Urothelium cell line (cell line): ENCODE measurements at regions not wholly inside any gene's neighbourhood (a gene's known extent, or its start where the extent isn't known, plus 50 kb on each side); places are given as distances from the start of the nearest gene placed in this dataset.
"Not testable (repeated sequence)": the region's sequence is repeated elsewhere in the genome, so short reads cannot be mapped to it uniquely, and the experiment has no call there.

Source experiments
- DNase-seq: peaks from one replicate; pipeline ENCODE4 v3.0.0; 2011; ENCODE audit warnings: low spot score, mixed read lengths
- FAIRE-seq: peaks from 2 replicates; lab custom pipeline; 2011; peaks lifted over from hg19 to GRCh38; lab: Jason Lieb, UNC

DNA sequence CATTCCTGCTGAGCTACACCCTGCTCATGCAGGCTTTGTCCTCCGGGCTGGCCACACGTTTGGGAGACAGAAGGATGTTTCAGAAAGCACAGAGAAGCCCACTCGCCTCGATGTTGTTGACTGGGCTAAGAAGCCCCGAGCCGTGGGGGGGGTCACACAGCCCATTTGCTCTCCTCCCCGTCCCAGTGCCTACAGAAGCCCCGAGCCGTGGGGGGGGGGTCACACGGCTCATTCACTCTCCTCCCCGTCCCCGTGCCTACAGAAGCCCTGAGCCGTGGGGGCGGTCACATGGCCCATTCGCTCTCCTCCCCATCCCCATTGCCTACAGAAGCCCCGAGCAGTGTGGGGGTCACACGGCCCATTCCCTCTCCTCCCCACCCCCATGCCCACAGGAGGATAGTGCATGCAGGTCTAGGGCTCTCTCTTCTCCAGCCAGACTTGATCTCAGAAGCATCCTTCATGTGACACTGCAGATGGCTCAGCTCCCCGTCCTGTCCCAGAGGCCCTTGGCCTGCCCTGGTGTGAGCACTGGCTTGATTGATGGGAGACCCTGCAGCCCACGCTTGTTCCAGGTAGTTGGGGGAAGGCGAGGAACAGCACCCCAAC lies 72.9 kb downstream of the NPIPB11 start:
- not testable (repeated sequence) for DNase-seq, FAIRE-seq

DNA sequence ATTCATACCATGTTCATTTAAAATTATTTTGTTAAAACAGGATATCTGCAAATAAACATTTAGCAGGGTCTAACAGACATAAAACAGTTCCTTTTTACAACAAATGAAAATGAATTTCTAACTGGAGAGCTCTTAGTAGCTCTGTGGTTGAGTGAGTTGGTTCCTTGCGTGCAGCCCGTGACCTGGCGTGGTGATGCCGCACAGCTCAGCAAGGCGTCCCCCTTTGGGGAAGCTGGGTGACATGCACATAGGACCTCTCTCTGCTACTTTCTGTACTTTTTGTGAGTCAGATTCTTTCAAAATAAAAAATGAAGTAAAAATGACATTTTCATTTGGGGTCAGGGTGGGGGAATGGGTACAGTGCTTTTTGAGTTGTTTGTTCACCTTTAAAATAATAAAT lies 75.9 kb downstream of the NPIPB11 start:
- FAIRE-seq, DNase-seq: not testable (repeated sequence)

DNA sequence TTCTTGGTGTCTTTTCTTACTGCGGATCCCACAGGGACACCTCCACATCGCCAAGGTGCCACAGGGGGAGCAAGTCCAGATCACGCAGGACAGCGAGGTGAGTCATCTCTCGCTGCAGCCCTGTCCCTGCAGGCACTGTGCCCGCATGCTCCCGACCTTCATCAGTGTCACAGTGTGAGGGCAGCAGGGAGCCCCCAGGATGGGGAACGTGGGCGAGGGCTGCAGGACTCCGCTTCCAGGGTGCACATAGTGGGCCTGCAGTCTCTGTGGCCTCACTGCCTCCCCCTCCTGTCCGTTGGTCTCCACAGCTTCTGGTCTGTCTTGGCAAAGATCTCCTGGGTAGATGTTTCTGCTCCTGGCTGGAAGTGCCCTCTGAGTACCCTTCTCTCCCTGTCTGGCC lies 78.0 kb downstream of the NPIPB11 start:
- not testable (repeated sequence) for FAIRE-seq, DNase-seq

DNA sequence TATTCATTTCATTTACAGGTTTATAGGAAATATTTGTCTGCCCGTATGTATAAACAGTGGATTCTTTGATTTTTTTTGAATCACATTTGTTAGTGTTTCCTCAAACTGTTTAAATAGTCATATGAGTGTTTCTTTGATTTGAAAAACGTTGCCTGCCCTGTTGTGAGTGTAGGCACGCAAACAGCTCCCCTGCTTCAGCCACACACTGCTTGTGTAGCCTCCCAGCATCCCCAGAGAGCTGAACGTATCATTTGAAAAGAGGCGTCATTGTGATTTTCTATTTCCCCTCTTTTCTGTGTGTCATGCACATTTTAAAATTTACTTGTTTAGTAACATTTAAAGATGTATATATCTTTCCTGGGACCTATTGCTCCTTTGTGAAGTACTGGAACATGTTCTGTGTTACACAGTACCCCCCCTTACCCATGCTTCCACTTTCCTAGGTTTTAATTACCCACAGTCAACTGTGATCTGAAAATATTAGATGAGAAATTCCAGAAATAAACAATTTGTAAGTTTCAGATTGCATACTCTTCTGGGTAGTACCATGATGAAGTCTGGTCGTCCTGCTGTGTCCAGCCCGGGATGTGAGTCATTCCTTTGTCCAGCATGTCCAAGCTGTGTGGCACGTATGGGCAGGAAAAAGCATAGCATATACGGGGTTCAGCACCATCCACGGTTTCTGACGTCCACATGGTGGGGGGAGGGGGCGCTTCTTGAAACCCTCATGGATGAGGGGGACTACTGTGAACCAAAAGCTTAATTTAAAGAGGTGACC lies 78.7 kb downstream of the NPIPB11 start:
- DNase-seq, FAIRE-seq: not testable (repeated sequence)

DNA sequence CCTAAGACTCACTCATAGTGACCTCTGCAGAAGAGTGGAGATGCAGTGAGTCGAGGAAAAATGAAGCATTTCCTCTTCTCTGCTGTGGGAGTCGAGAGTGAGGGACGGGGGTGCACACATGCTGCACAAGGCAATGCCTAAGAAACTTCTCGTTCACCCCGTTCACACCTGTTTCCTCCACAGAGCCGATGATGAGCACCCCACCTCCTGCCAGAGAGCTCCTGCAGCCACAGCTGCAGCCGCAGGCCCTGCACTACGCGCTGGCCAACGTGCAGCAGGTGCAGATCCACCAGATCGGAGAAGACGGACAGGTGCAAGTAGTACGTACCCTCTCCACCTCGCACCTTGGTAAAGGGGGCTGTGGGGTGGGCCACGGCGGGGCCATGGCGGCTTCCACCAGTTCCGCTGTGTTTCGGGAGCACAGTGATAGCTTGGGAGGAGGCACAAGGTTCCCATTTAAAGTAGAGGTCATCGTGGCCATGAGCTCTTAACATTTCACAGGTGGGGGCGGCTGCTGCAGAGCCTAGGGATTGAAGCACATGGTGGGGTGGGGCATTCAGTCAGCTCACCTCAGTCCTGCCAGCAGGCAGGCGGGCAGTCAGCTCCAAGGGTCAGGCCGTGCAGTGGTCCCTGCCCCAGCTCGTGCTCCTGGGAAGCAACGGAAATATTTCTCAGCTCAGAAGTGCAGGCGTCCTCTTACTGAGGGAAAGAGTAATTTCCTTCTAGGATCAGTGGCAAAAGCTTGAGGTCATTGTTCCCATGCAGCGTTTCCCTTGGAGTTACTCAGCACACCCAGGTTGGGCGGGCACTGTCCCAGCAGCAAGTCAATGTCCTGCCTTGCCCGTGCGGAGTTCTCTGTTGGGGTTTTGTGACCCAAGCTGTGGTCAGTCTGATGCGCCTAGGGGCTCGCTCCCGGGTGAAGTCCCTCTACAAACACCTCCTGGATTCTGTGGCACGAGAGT lies 80.1 kb downstream of the NPIPB11 start:
- DNase-seq, FAIRE-seq: not testable (repeated sequence)

DNA sequence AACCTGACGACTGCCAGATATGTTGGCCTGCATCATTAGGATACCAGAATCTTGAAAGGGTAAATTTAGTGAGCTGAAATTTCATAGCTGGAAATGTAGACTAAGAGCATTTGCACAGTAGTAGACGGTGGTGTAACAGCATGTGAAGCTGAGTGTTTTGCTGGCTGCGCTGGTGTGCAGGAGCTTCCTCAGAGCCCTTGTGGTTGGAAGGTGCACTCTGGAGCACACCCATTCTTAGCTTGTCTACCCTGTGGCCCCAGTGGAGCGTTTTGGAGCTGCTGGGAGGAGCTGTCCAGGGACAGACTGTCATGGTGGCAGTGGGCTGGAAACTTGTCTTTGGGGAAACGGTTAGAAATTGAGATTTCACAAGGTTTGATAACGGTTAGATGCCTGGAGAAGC lies 82.8 kb downstream of the NPIPB11 start:
- DNase-seq, FAIRE-seq: not testable (repeated sequence)

DNA sequence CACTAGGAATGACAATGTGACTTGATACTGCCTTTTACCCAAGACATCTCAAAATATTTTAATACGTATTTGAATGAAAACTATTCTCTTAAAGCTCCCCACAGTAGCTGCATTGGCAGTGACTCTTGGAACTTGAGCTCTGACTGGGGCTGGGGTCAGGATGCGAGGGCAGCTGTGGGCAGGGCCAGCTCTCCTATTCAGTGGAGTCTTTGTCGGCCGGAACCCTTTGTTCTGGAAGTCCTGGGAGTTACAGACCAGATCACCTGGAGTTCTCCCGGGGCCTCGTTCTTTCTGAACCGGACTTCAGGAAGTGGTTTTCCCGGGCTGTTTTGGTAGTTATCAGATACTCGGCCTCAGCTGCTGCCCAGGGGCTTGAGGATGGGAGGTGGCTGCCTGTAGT lies 84.9 kb downstream of the NPIPB11 start:
- FAIRE-seq (no peak), DNase-seq (no peak)

DNA sequence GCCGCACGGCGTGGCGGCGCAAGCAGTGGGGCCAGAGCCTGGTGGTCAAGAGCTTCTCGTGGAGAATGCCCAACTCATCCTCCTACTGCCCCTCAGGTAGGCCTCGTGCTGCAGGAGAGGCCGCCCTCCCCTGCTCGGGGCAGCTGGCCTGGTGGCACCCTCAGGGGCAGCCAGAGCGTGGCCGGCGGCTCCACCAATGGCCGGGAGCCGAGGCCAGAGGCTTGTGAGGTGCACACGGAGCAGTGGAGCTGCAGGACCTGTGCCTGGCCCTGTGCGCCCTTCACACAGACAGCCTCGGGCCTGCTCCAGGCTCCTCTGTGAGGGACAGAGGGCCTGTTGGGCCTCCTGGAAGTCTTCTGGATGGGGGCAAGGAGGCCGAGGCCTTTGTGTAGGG lies 85.5 kb downstream of the NPIPB11 start:
- no peak for DNase-seq
- no peak for FAIRE-seq

DNA sequence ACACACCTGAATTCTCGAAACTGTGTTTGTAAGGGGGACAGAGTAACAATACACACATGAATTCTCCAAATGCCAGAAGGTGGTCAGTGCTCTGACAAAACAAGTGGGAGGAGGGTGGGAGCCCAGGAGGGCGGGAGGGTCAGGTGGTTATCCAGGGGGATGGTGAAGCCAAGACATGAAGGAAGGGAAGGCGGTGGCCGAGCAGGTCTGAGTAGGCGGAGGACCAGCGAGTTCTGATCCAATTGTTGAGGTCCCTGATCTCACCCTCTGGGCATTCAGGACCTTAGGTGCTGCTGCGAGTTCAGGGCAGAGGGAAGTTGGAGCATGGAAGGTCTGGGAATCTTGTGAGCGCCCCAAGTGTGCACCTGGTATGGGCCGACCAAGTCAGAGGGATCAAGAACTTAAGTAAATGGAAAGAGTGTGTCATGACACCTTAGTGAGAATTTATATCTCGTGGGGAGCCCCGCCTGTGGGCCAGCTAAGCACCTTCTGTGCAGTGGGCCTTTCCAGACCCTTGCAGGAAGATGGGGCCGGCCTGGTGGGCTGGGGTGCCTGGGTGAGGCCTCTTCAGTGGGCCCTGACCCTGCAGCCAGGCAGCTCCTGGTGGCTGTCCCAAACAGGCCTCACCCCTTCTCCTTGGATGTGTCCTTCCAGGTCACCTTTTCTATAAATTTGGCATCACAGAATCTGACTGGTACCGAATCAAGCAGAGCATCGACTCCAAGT lies 86.1 kb downstream of the NPIPB11 start:
- no peak for DNase-seq
- no peak for FAIRE-seq

DNA sequence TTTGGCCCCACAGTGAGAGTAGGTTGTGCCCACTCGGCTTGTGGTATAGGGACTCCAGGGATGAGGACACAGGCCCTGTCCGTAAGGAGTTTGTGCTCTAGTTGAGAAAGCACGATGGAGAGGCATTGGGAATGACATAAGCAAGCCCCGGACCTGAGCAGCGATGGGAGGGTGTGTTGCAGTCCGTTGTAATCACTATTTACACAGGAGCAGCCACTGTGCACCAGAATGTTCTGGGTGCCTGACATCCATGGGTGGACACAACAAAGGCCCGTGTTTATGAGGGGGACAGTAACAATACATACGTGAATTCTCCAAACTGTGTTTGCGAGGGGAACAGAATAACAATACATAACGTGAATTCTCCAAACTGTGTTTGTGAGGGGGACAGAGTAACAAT lies 86.8 kb downstream of the NPIPB11 start:
- FAIRE-seq (no peak), DNase-seq (no peak)

DNA sequence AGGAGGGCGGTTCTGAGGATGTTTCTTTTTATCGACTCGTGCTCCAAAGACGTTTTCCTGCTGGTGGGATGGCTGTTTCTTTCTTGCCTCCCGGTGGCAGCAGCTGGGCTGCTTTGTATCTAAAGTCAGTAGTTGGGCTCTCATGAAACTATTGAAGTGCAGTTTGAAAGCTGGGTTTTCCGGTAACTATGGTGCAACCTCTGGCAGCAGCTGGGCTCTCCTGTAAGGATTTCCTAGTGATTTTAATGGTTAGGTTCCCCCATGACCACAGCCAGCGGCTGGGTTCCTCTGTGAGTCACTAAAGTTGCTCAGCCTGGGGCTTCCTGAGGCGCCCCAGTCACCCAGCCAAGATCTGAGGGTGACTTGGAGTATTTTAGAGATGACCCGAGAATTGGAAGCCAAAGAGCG lies 87.9 kb downstream of the NPIPB11 start:
- not testable (repeated sequence) for DNase-seq, FAIRE-seq

DNA sequence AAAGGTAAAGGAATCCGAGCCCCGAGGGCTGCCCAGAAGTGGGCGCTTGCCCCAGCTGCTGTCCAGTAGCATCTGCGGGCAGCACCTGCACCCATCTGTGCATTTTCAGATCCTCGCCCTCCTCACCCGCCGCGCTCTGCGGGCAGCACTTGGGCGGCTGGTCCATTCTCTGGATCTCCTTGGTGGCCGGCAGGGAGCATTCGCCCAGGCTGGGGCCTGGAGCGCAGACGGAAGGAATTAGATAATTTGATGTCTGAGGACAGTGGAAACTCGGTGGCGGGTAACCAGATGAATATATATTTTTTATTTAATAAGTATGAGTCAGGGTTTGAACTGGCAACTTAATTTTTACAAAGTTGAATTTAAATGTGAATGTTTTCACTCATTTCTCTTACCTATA lies 88.5 kb downstream of the NPIPB11 start:
- no peak for FAIRE-seq
- no peak for DNase-seq

DNA sequence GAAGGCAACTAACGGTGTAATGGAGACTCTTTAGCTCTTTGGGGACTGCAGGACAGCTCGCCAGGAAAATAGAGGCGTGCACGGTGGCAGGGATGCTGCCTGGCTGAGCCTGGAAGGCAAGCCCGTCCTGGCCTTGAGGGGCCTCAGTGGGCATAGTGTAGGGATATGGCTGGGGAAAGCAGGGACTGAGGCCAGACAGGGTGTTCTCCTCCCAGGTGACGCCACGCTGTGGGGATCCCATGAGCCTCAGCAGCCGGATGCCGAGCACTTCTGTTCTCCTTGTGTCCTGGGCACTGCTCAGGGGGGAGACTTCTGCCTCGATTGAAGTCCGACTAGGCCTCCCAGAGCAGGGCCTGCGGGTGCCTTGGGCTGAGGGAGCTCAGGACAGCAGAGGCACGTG lies 89.2 kb downstream of the NPIPB11 start:
- no peak for DNase-seq
- no peak for FAIRE-seq

DNA sequence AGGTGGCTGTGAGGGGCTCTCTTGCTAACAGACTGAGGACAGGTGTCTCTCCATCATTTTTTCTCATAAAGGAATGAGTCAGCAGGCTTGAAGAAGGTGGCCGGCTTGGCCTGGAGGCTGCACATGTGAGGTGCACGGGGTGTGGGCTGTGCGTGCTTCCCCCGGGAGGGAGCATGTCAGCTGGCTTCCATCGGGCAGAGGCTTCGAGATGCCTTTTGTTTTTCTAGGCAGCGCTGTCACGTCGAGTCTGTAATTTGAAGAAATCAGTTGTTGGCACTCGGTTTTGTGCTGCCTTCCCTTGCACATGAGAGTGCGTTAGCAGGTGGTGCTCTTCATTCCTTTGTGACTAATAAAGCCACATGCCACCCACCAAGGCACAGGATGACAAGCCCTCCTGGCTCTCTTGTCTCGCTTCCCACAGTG lies 89.7 kb downstream of the NPIPB11 start:
- DNase-seq (no peak), FAIRE-seq (no peak)

DNA sequence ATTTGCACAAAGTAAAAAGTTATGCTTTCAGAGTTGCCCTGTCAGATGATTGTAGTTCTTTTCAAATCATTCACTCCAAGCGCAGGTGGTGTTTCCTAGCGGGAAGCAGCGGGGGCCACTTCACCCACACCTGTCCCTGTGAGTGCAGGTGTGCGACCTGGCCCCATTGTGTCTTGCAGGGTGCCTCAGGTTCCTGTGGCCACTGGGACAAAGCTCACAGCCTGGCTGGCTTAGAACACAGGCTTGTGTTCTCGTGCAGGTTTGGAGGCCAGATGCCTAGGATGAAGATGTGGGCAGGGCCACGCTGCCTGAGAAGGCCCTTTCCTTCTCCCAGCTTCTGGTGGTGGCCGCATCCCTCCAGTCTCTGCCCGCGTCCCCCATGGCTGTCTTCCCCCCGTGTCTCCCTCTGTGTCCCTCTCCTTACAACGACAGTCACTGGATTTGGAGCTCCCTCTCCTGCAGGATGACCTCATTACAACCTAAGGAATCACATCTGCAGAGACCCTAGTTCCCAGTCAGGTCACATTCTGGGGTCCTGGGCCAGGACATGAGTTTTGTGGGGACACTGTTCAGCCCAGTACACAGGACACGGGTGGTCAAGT lies 90.5 kb downstream of the NPIPB11 start:
- DNase-seq (no peak), FAIRE-seq (no peak)

DNA sequence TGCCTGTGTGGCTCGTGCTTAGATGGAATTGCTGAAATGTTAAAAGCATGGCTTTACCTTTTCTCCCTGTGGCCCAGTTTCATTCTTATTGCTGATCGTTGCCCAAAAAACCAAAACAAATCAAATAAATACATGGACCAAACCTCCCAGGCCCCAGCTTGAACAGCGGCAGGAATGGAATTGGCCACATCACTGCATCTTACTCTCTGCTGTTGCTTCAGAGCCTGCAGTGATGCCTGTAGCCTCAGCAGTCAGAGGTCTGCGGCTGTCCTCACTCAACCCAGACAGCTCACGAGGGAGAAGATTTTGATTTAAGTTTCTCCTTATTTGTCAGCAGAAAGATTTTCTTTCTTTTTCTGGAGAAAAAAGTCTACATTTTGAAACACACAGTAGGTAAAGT lies 91.5 kb downstream of the NPIPB11 start:
- FAIRE-seq (no peak), DNase-seq (no peak)

DNA sequence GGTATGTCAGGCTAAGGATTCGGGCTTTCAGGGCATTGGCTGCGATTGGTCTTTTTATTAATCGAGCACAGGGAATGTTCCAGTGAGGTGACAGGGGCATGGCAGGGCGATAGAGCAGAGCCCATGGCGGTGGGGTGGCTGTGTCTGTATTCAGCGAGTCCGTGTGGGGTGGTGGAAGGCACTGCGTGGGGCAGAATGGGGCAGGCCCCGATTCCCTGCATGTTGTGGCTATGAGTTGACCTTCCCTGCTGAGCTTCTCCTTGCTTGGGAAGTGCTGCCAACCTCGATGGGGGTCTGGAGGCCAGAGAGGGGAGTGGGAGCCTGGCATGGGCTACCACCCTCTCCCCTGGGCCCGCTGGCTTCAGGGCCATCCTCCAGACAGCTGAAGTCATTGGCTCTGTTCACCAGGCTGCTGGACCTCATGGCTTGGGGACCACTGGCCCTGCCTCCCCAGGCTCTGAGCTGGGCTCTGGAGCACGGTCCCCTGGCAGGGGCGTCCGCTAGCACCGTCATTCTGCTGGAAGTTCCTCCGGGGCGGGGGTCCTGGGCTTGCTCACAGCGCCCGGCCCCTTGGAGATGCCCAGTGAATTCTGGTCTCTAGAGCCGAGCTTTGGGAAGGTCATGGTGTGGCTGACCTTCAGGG lies 92.1 kb downstream of the NPIPB11 start:
- no peak for FAIRE-seq
- no peak for DNase-seq

DNA sequence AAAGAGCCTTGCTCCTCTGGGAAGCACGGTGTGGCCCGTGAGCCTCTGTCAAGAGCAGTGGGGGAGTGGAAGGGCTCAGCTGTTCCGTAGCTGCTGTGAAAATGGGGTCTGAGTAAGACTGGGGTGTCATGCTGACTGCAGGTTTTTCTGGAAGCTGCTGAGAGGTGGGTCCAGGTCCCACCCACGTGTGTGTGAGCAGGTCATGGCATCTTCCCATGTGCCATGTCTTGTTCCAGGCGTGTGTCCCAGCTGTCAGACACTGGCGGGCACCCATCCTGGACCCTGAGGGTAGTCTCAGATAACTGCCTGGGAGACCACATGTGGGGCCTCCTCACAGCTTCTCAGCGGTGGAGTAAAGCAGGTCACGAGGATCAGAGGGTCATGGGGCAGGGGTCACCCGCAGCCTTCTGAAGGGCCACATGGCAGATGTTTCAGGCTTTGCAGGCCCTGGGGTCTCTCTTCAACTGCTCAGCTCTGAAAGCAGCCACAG lies 92.9 kb downstream of the NPIPB11 start:
- no peak for DNase-seq
- no peak for FAIRE-seq

DNA sequence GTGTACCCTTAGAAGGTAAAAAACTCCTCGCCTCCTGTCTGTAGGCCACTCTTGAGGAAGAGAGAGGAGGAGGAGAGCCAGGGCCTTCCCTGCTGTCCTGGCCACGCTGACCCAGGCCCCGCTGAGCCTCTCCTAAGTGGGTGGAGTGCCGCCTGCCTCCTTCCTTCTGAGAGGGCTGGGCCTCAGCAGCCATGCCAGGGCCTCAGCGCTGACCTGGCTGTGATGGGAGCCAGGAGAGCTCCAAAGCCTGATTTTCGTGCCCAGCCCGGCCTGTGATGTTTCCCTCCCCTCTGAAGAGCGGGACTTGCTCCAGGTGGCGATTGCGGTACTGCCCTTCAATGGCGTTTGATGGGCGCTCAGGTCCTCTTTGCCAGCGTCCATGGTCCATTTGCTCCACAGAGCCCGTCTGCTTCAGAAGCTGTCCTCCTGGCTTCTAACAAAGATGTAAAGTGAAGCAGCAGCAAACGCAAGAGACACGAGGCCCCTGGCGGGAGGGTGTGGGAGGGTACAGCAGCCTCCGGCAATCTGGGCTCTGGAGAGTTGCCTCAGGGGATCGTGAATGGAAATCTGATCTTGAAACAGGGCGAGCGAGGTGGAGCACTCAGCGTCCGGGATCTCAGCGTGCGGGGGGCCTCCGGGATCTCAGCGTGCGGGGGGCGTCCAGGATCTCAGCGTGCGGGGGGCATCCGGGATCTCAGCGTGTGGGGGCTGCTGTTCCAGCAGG lies 93.5 kb downstream of the NPIPB11 start:
- no peak for FAIRE-seq
- DNase-seq = no peak
